HCT116 (cell line): ENCODE measurements at regions not wholly inside any gene's neighbourhood (a gene's known extent, or its start where the extent isn't known, plus 50 kb on each side); places are given as distances from the start of the nearest gene placed in this dataset.

Source experiments
- ATAC-seq: fragments of 200-7000 bp; cut with Tn5 transposase; 2 replicates; pipeline ENCODE4 v1.9.1; 2020; ENCODE audit warnings: mild to moderate bottlenecking, moderate library complexity
- BruUV-seq: library from RNA; stranded (reverse); fragments of 400-500 nt; replicated peaks from 2 replicates; lab custom pipeline; 2021; lab: Mats Ljungman, UMichigan
- CTCF ChIA-PET: fragments of 300-600 bp; sonication (Branson Sonifier 250); formaldehyde crosslinking; loops from one replicate; lab custom pipeline; 2021; ENCODE audit warnings: antibody characterized with exemption; lab: Charles Lee
- POLR2A ChIA-PET: fragments of 300-600, 350-600 bp; sonication (Branson Sonifier 250); formaldehyde crosslinking; loops from one replicate; lab custom pipeline; 2021; ENCODE audit warnings: antibody characterized with exemption; lab: Charles Lee
- RAD21 ChIA-PET, 2 experiments: fragments of 300-600 bp; sonication (Branson Sonifier 250); formaldehyde crosslinking; loops; one replicate each; lab custom pipeline; 2023; ENCODE audit warnings: low total read pairs in 2 of 2; ENCODE audit not compliant: uncharacterized antibody in 2 of 2, unreplicated experiment in 2 of 2, low non-redundant PET in 1 of 2; lab: Charles Lee
- DNase-seq: peaks from one replicate; pipeline ENCODE4 v3.0.0-alpha.2; 2010; ENCODE audit warnings: low read depth, low spot score
- H2AFZ ChIP-seq: fragments of 200-600 bp; shearing (Covaris generic), sonication (generic); 2 replicates; pipeline ENCODE4 v1.6.1; 2017; ENCODE audit warnings: low read depth, mixed run types, mixed read lengths, antibody characterized with exemption, low read length; ENCODE audit not compliant: poor library complexity, severe bottlenecking
- H3K27ac ChIP-seq: 2 replicates; pipeline ENCODE4 v1.5.1; 2012; ENCODE audit warnings: low read depth, low read length
- H3K27me3 ChIP-seq: fragments of 200-600 bp; sonication (generic); 2 replicates; pipeline ENCODE4 v1.6.1; 2016; ENCODE audit warnings: mixed run types, low read length, mixed read lengths; ENCODE audit not compliant: insufficient read depth
- H3K36me3 ChIP-seq, 2 experiments: fragments of 200-500 bp in 1 of 2; fragments of 200-600 bp in 1 of 2; sonication (Bioruptor generic) in 1 of 2; sonication (generic) in 1 of 2; 2 replicates each; pipeline versions ENCODE4 v1.5.1 to v1.6.1; 2014 to 2016; ENCODE audit warnings: low read length in 2 of 2, inconsistent platforms in 1 of 2, mixed read lengths in 1 of 2, mixed run types in 1 of 2; ENCODE audit not compliant: insufficient read depth in 2 of 2, control insufficient read depth in 1 of 2
- H3K4me1 ChIP-seq, 2 experiments: fragments of 200-600 bp in 1 of 2; sonication (generic) in 1 of 2; 2 replicates each; pipeline versions ENCODE4 v1.5.1 to v1.6.1; 2012 to 2017; ENCODE audit warnings: low read length in 2 of 2, inconsistent platforms in 1 of 2, mild to moderate bottlenecking in 1 of 2, mixed read lengths in 1 of 2, mixed run types in 1 of 2, moderate library complexity in 1 of 2; ENCODE audit not compliant: insufficient read depth in 2 of 2, control insufficient read depth in 1 of 2
- H3K4me2 ChIP-seq: fragments of 200-600 bp; sonication (generic); 2 replicates; pipeline ENCODE4 v1.6.1; 2017; ENCODE audit warnings: mixed run types, low read length, mixed read lengths
- H3K4me3 ChIP-seq, 2 experiments: fragments of 200-600 bp in 1 of 2; sonication (generic) in 1 of 2; replicated peaks in 1 of 2; 2 replicates each; pipeline ENCODE4 v1.5.1; 2011 to 2016; ENCODE audit warnings: low read length in 2 of 2, control low read depth in 1 of 2, low read depth in 1 of 2, mild to moderate bottlenecking in 1 of 2, mixed read lengths in 1 of 2, mixed run types in 1 of 2
- H3K79me2 ChIP-seq: fragments of 200-600 bp; sonication (generic); 2 replicates; pipeline ENCODE4 v1.6.1; 2017; ENCODE audit warnings: mild to moderate bottlenecking, mixed run types, low read length, moderate library complexity, mixed read lengths; ENCODE audit not compliant: insufficient read depth
- H3K9ac ChIP-seq: fragments of 200-600 bp; sonication (generic); 2 replicates; pipeline ENCODE4 v1.6.1; 2016; ENCODE audit warnings: low read length, mixed read lengths
- H3K9me2 ChIP-seq: fragments of 200-600 bp; sonication (generic), shearing (Covaris generic); 2 replicates; pipeline ENCODE4 v1.6.1; 2017; ENCODE audit warnings: mixed run types, mild to moderate bottlenecking, moderate library complexity; ENCODE audit not compliant: insufficient read depth
- H3K9me3 ChIP-seq, 2 experiments: fragments of 200-500 bp in 1 of 2; fragments of 200-600 bp in 1 of 2; sonication (Bioruptor generic) in 1 of 2; sonication (generic) in 1 of 2; 2 replicates each; pipeline ENCODE4 v1.6.1; 2014 to 2017; ENCODE audit warnings: low read length in 2 of 2, mixed read lengths in 2 of 2, inconsistent platforms in 1 of 2, low read depth in 1 of 2, mild to moderate bottlenecking in 1 of 2, mixed run types in 1 of 2, moderate library complexity in 1 of 2; ENCODE audit not compliant: control insufficient read depth in 1 of 2, insufficient read depth in 1 of 2
- H4K20me1 ChIP-seq: fragments of 200-600 bp; sonication (generic), shearing (Covaris generic); 2 replicates; pipeline ENCODE4 v1.6.1; 2017; ENCODE audit warnings: mixed run types, mild to moderate bottlenecking, moderate library complexity; ENCODE audit not compliant: insufficient read depth
- CBX3 ChIP-seq: IDR thresholded peaks from 2 replicates; pipeline ENCODE4 v1.6.1; 2012; ENCODE audit warnings: low read depth
- CEBPB ChIP-seq: IDR thresholded peaks from 2 replicates; pipeline ENCODE4 v1.6.1; 2012; ENCODE audit warnings: low read depth
- EGR1 ChIP-seq: IDR thresholded peaks from 2 replicates; pipeline ENCODE4 v1.6.1; 2012; ENCODE audit warnings: low read depth
- EZH2 ChIP-seq: fragments of 200-600 bp; sonication (generic); IDR thresholded peaks from 2 replicates; pipeline ENCODE4 v1.6.1; 2017; ENCODE audit warnings: antibody characterized with exemption, mixed run types
- EZH2phosphoT487 ChIP-seq: fragments of 200-600 bp; IDR thresholded peaks from 2 replicates; pipeline ENCODE4 v1.6.1; 2018; ENCODE audit warnings: antibody characterized with exemption, borderline replicate concordance
- FOSL1 ChIP-seq: IDR thresholded peaks from 2 replicates; pipeline ENCODE4 v1.6.1; 2012; ENCODE audit warnings: low read depth
- JUND ChIP-seq: IDR thresholded peaks from 2 replicates; pipeline ENCODE4 v1.6.1; 2012
- SIN3A ChIP-seq: IDR thresholded peaks from 2 replicates; pipeline ENCODE4 v1.6.1; 2012; ENCODE audit warnings: low read depth
- SRF ChIP-seq: IDR thresholded peaks from 2 replicates; pipeline ENCODE4 v1.6.1; 2012; ENCODE audit warnings: low read depth
- YY1 ChIP-seq: IDR thresholded peaks from 2 replicates; pipeline ENCODE4 v1.6.1; 2011; ENCODE audit warnings: low read length, low read depth, moderate library complexity, mild to moderate bottlenecking; ENCODE audit not compliant: insufficient replicate concordance; ENCODE audit errors: extremely low read depth
- ZFX ChIP-seq: fragments of 450-650 bp; IDR thresholded peaks from 2 replicates; pipeline ENCODE4 v1.6.1; 2017
- intact Hi-C: fragments of 100-400 bp; cut with micrococcal nuclease; formaldehyde crosslinking; loops from 2 replicates; pipeline ENCODE4 v1.10.0; 2022
- TF ChIP-seq, protein P1 (sequence below): IDR thresholded peaks from 2 replicates; pipeline ENCODE4 v1.6.1; 2012
- TF ChIP-seq, protein P2 (sequence below): IDR thresholded peaks from 2 replicates; pipeline ENCODE4 v1.6.1; 2012
- TF ChIP-seq, protein P3 (sequence below), 3 experiments: fragments of 200-600 bp in 1 of 3; sonication (generic) in 1 of 3; IDR thresholded peaks in 2 of 3; conservative IDR thresholded peaks in 1 of 3; 2 replicates each; pipeline ENCODE4 v1.5.1; 2012 to 2017; ENCODE audit warnings: low read depth in 2 of 3, low read length in 2 of 3, antibody characterized with exemption in 1 of 3, borderline replicate concordance in 1 of 3, control low read depth in 1 of 3, mild to moderate bottlenecking in 1 of 3, mixed read lengths in 1 of 3, mixed run types in 1 of 3, moderate library complexity in 1 of 3; ENCODE audit not compliant: insufficient read depth in 1 of 3
- TF ChIP-seq, protein P4 (sequence below): IDR thresholded peaks from 2 replicates; pipeline ENCODE4 v1.6.1; 2011; ENCODE audit warnings: mild to moderate bottlenecking, low read length, moderate library complexity; ENCODE audit not compliant: insufficient replicate concordance; ENCODE audit errors: extremely low read depth

DNA sequence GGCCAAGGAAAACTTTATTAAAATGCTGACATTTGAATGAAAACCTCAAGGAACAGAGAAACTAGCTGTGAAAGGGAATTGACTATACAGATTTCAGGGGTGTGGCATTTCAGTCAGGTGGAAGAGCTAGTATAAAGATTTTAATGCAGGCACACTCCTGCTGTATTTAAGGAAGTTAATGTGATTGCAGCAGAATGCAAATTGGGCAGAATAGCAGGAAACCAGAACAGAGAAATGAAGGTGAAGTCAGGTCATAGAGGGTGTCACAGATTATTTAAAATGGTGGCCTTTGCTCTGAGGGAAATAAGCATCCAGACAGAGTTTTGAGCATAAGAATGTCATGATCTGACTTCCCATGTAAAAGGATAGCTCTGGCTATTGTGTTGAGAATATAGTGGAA, 898.1 kb upstream of the WWC1 start:
- peaks cover 3 to 8% of the 10 kb centered on the region in 2 experiments; a peak in 2 of 4 replicates for H3K9me3 ChIP-seq
- CTCF ChIA-PET: no interaction called here
- no peak overlapping the region for H3K4me3 ChIP-seq
- H3K9ac ChIP-seq: no peak overlapping the region
- DNase-seq (no peak), ATAC-seq (no peak)
- H3K36me3 ChIP-seq: no peaks in the 10 kb centered on the region
- no peak overlapping the region for H3K4me2 ChIP-seq
- TF ChIP-seq CEBPB (no peak), JUND (no peak), EGR1 (no peak), EZH2 (no peak)
- TF ChIP-seq, all 23 proteins: peak for 0
- intact Hi-C loops: no loop called here
- H4K20me1 ChIP-seq: no peaks in the 10 kb centered on the region
- no peak overlapping the region for H2AFZ ChIP-seq
- ChIA-PET RAD21 (no interaction called here), POLR2A (no interaction called here)
- H3K79me2 ChIP-seq: no peaks in the 10 kb centered on the region
- no peak overlapping the region for H3K27ac ChIP-seq
- no peaks in the 10 kb centered on the region for H3K4me1 ChIP-seq
- H3K27me3 ChIP-seq: no peaks in the 10 kb centered on the region
- H3K9me2 ChIP-seq: no peaks in the 10 kb centered on the region
- BruUV-seq: no TSS peak

DNA sequence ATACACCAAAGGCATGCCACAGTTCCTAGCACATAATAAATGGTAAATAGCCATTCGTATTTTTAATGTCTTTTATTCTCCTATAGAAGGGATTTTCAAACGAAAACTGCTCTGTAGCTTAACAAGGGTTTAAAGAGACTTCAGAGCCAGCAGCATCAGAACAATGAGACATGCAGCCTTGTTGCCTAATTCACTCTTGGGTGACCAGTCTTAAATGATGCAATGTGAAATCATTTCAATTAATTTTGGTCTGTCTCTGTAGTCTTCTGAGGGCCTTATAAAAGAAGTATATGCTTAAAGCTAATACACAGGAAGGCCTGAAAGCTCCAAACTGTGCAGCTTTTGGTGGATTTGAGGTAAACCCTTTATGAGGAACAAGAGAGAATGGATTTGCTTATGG, 888.8 kb upstream of the WWC1 start:
- BruUV-seq: no TSS peak
- intact Hi-C loops: no loop called here
- Histone ChIP-seq H3K4me1 (no peaks in the 10 kb centered on the region), H2AFZ (no peak overlapping the region), H3K4me3 (no peak overlapping the region), H3K79me2 (no peaks in the 10 kb centered on the region), H3K9me2 (no peaks in the 10 kb centered on the region), H3K9ac (no peak overlapping the region), H3K36me3 (no peaks in the 10 kb centered on the region), H3K4me2 (no peak overlapping the region), H3K27ac (no peak overlapping the region), H4K20me1 (no peaks in the 10 kb centered on the region), H3K27me3 (no peaks in the 10 kb centered on the region), H3K9me3 (no peaks in the 10 kb centered on the region; a peak in 2 of 4 replicates)
- ChIA-PET POLR2A (no interaction called here), RAD21 (no interaction called here), CTCF (no interaction called here)
- ATAC-seq (no peak), DNase-seq (no peak)
- no peak for TF ChIP-seq CBX3
- TF ChIP-seq SIN3A: no peak
- no peak for TF ChIP-seq YY1
- TF ChIP-seq FOSL1: no peak
- no peak for TF ChIP-seq EGR1
- TF ChIP-seq, protein P1, sequence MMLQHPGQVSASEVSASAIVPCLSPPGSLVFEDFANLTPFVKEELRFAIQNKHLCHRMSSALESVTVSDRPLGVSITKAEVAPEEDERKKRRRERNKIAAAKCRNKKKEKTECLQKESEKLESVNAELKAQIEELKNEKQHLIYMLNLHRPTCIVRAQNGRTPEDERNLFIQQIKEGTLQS: no peak
- no peak for TF ChIP-seq ZFX
- no peak for TF ChIP-seq EZH2phosphoT487
- TF ChIP-seq, protein P2, sequence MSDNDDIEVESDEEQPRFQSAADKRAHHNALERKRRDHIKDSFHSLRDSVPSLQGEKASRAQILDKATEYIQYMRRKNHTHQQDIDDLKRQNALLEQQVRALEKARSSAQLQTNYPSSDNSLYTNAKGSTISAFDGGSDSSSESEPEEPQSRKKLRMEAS: no peak
- no peak for TF ChIP-seq EZH2
- no peak for TF ChIP-seq SRF
- no peak for TF ChIP-seq JUND
- TF ChIP-seq, protein P3, sequence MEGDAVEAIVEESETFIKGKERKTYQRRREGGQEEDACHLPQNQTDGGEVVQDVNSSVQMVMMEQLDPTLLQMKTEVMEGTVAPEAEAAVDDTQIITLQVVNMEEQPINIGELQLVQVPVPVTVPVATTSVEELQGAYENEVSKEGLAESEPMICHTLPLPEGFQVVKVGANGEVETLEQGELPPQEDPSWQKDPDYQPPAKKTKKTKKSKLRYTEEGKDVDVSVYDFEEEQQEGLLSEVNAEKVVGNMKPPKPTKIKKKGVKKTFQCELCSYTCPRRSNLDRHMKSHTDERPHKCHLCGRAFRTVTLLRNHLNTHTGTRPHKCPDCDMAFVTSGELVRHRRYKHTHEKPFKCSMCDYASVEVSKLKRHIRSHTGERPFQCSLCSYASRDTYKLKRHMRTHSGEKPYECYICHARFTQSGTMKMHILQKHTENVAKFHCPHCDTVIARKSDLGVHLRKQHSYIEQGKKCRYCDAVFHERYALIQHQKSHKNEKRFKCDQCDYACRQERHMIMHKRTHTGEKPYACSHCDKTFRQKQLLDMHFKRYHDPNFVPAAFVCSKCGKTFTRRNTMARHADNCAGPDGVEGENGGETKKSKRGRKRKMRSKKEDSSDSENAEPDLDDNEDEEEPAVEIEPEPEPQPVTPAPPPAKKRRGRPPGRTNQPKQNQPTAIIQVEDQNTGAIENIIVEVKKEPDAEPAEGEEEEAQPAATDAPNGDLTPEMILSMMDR (IDR thresholded peaks at IDR 0.05 in 2 of 3, conservative IDR thresholded peaks at IDR 0.05 in 1 of 3; ENCODE audit: borderline replicate concordance in 1 of 3, insufficient read depth in 1 of 3, low read depth in 2 of 3, low read length in 2 of 3): no peak
- TF ChIP-seq CEBPB: no peak
- TF ChIP-seq, protein P4, sequence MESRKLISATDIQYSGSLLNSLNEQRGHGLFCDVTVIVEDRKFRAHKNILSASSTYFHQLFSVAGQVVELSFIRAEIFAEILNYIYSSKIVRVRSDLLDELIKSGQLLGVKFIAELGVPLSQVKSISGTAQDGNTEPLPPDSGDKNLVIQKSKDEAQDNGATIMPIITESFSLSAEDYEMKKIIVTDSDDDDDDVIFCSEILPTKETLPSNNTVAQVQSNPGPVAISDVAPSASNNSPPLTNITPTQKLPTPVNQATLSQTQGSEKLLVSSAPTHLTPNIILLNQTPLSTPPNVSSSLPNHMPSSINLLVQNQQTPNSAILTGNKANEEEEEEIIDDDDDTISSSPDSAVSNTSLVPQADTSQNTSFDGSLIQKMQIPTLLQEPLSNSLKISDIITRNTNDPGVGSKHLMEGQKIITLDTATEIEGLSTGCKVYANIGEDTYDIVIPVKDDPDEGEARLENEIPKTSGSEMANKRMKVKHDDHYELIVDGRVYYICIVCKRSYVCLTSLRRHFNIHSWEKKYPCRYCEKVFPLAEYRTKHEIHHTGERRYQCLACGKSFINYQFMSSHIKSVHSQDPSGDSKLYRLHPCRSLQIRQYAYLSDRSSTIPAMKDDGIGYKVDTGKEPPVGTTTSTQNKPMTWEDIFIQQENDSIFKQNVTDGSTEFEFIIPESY: no peak
